GM23338 (cell line): ENCODE measurements at regions not wholly inside any gene's neighbourhood (a gene's known extent, or its start where the extent isn't known, plus 50 kb on each side); places are given as distances from the start of the nearest gene placed in this dataset.

Experiments
- EZH2 ChIP-seq: fragments of 200-600 bp; sonication (generic); IDR thresholded peaks from one replicate; pipeline ENCODE4 v1.8.0; 2017; ENCODE audit warnings: antibody characterized with exemption, mild to moderate bottlenecking, low read depth; ENCODE audit not compliant: unreplicated experiment
- EZH2phosphoT487 ChIP-seq: fragments of 200-600 bp; sonication (generic); IDR thresholded peaks from one replicate; pipeline ENCODE4 v1.8.1; 2018; ENCODE audit warnings: antibody characterized with exemption; ENCODE audit not compliant: unreplicated experiment
- JUNB ChIP-seq: IDR thresholded peaks from one replicate; pipeline ENCODE4 v1.6.1; 2016; ENCODE audit warnings: antibody characterized with exemption; ENCODE audit not compliant: unreplicated experiment
- TF ChIP-seq, protein P1 (sequence below), 2 experiments: fragments of 200-600 bp in 1 of 2; sonication (generic) in 1 of 2; conservative IDR thresholded peaks; 2 replicates each; pipeline versions ENCODE4 v1.5.1 to v1.6.1; 2016 to 2017; ENCODE audit warnings: antibody characterized with exemption in 2 of 2, low read depth in 2 of 2, mild to moderate bottlenecking in 2 of 2, moderate library complexity in 1 of 2

DNA sequence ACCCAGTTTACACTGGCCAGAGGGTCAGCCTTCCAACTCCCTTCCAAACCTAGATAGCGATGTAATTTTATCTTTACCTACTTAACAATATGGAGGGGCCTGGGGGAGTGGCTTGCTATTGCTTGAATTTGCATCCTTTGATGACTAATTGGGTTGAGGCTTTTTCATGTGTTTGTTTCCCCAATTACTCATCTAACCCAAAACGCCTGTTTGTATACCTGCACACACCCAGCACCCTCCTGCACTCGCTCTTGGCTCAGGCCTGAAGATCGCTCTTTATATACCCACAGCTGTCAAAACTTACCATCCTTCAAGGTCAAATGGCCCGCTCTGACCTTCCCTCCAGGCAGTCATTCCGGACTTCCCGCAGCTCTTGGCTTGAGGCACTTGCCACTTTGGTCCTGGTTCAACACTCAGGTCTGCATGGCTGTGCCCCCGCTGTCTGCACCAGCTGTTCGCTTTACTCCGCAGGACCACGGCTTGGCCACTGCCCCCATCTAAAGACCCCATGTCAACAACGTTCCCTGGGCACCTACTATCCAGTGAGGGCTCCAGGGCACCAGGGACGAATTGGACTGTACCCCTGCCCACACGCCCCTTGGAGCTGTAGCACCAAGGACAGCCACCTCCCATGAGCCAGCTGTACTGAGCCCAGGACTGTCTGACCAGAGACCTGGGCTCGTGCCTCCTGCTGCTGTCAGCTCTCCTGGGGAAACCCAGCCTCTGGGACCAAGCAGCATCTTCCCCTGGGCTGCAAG, 76.1 kb upstream of the ADAMTS2 start:
- TF ChIP-seq EZH2phosphoT487: no peak
- TF ChIP-seq JUNB: no peak
- TF ChIP-seq, protein P1, sequence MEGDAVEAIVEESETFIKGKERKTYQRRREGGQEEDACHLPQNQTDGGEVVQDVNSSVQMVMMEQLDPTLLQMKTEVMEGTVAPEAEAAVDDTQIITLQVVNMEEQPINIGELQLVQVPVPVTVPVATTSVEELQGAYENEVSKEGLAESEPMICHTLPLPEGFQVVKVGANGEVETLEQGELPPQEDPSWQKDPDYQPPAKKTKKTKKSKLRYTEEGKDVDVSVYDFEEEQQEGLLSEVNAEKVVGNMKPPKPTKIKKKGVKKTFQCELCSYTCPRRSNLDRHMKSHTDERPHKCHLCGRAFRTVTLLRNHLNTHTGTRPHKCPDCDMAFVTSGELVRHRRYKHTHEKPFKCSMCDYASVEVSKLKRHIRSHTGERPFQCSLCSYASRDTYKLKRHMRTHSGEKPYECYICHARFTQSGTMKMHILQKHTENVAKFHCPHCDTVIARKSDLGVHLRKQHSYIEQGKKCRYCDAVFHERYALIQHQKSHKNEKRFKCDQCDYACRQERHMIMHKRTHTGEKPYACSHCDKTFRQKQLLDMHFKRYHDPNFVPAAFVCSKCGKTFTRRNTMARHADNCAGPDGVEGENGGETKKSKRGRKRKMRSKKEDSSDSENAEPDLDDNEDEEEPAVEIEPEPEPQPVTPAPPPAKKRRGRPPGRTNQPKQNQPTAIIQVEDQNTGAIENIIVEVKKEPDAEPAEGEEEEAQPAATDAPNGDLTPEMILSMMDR (conservative IDR thresholded peaks at IDR 0.05; ENCODE audit: low read depth in 2 of 2): no peak
- no peak for TF ChIP-seq EZH2
